Tibial nerve (tissue), 4 donors: ENCODE measurements at regions not wholly inside any gene's neighbourhood (a gene's known extent, or its start where the extent isn't known, plus 50 kb on each side); places are given as distances from the start of the nearest gene placed in this dataset.

Experiments
- DNase-seq, 2 donors: peaks; one replicate each; pipeline ENCODE4 v3.0.0-alpha.2; 2019; ENCODE audit warnings: low spot score in 2 of 2
- H3K27ac ChIP-seq, 4 donors: fragments of 200-600 bp; sonication (generic) in 3 of 4; one replicate each; pipeline ENCODE4 v1.5.1; 2017 to 2019; ENCODE audit warnings: mild to moderate bottlenecking in 1 of 4
- H3K27me3 ChIP-seq, 2 donors: fragments of 200-600 bp; sonication (generic) in 1 of 2; one replicate each; pipeline versions ENCODE4 v1.5.1 to v1.6.0; 2017 to 2019
- H3K36me3 ChIP-seq, 3 donors: fragments of 200-600 bp; sonication (generic); one replicate each; pipeline ENCODE4 v1.5.1; 2018 to 2019
- H3K4me1 ChIP-seq, 4 donors: fragments of 200-600 bp; sonication (generic) in 3 of 4; one replicate each; pipeline ENCODE4 v1.5.1; 2017 to 2019
- H3K4me3 ChIP-seq, 4 donors: fragments of 200-600 bp; sonication (generic) in 3 of 4; one replicate each; pipeline ENCODE4 v1.5.1; 2017 to 2019; ENCODE audit warnings: mild to moderate bottlenecking in 1 of 4, moderate library complexity in 1 of 4
- H3K9me3 ChIP-seq, 4 donors: fragments of 200-600 bp; sonication (generic) in 3 of 4; one replicate each; pipeline ENCODE4 v1.5.1; 2017 to 2019
- CTCF ChIP-seq, 5 experiments: fragments of 200-600 bp in 3 of 5; fragments of 450-650 bp in 2 of 5; sonication (generic) in 3 of 5; IDR thresholded peaks; one replicate each; pipeline ENCODE4 v1.5.1; 2016 to 2019; ENCODE audit warnings: antibody characterized with exemption in 5 of 5, mild to moderate bottlenecking in 3 of 5, moderate library complexity in 2 of 5
- EP300 ChIP-seq, 2 donors: sonication (generic); formaldehyde crosslinking; IDR thresholded peaks; one replicate each; pipeline ENCODE4 v1.6.1; 2017; ENCODE audit warnings: antibody characterized with exemption in 2 of 2, mild to moderate bottlenecking in 1 of 2
- POLR2A ChIP-seq, 2 donors: fragments of 450-650 bp; IDR thresholded peaks; one replicate each; pipeline ENCODE4 v1.6.1; 2017; ENCODE audit warnings: antibody characterized with exemption in 2 of 2, mild to moderate bottlenecking in 2 of 2, moderate library complexity in 2 of 2
- WGBS, 2 donors: methylation state at CpG; one replicate each; pipeline ENCODE4 v1.1.5; 2018; 5-methylcytosine and 5-hydroxymethylcytosine counted together

GRCh38 chr6:144870782-144871181 lies 585.6 kb downstream of the UTRN start:
- H3K27ac ChIP-seq, result no peak overlapping the region
- H3K9me3 ChIP-seq, result no peaks in the 10 kb centered on the region
- H3K4me3 ChIP-seq, result no peak overlapping the region
- 25 to 38% methylated on average over 2 of the region's 2 CpGs for WGBS, 2 donors
- no peak for DNase-seq
- peaks cover 0 to 11% (median 0%) of the 10 kb centered on the region in 4 donors for H3K4me1 ChIP-seq
- no peak for TF ChIP-seq CTCF (IDR thresholded peaks at IDR 0.05)
- TF ChIP-seq POLR2A (IDR thresholded peaks at IDR 0.05), result no peak
- no peak for TF ChIP-seq EP300 (IDR thresholded peaks at IDR 0.05)
- no peaks in the 10 kb centered on the region for H3K27me3 ChIP-seq
- H3K36me3 ChIP-seq, result no peaks in the 10 kb centered on the region

- TF ChIP-seq EP300 (IDR thresholded peaks at IDR 0.05), result no peak
- no peak for TF ChIP-seq CTCF (IDR thresholded peaks at IDR 0.05)
- TF ChIP-seq POLR2A (IDR thresholded peaks at IDR 0.05), result no peak
- Histone ChIP-seq H3K4me3 (no peak overlapping the region), H3K27me3 (no peaks in the 10 kb centered on the region), H3K9me3 (no peaks in the 10 kb centered on the region), H3K4me1 (no peaks in the 10 kb centered on the region), H3K36me3 (no peaks in the 10 kb centered on the region), H3K27ac (no peak overlapping the region)
- no peak for DNase-seq
- 56 to 67% methylated on average over 1 of the region's 1 CpG for WGBS, 2 donors
Measured at GRCh38 chr6:144873623-144874378, 588.7 kb downstream of the UTRN start.

GRCh38 chr6:144876689-144877088 lies 591.6 kb downstream of the UTRN start:
- WGBS, 2 donors, result 95% methylated on average over 2 of the region's 2 CpGs
- no peak for DNase-seq
- TF ChIP-seq EP300 (IDR thresholded peaks at IDR 0.05), result no peak
- TF ChIP-seq CTCF (IDR thresholded peaks at IDR 0.05), result no peak
- no peak for TF ChIP-seq POLR2A (IDR thresholded peaks at IDR 0.05)
- Histone ChIP-seq H3K27me3 (no peaks in the 10 kb centered on the region), H3K4me1 (no peaks in the 10 kb centered on the region), H3K4me3 (no peak overlapping the region), H3K9me3 (no peaks in the 10 kb centered on the region), H3K36me3 (no peaks in the 10 kb centered on the region), H3K27ac (no peak overlapping the region)

- H3K27me3 ChIP-seq, result no peaks in the 10 kb centered on the region
- no peaks in the 10 kb centered on the region for H3K36me3 ChIP-seq
- no peaks in the 10 kb centered on the region for H3K9me3 ChIP-seq
- TF ChIP-seq CTCF (IDR thresholded peaks at IDR 0.05) (no peak), EP300 (IDR thresholded peaks at IDR 0.05) (no peak), POLR2A (IDR thresholded peaks at IDR 0.05) (no peak)
- 52 to 64% methylated on average over 1 of the region's 1 CpG for WGBS, 2 donors
- H3K4me3 ChIP-seq, result no peak overlapping the region
- no peak overlapping the region for H3K27ac ChIP-seq
- H3K4me1 ChIP-seq, result no peaks in the 10 kb centered on the region
- DNase-seq, result no peak
Measured at GRCh38 chr6:144877118-144877517, 592.0 kb downstream of the UTRN start.

GRCh38 chr6:144878577-144878976 lies 593.4 kb downstream of the UTRN start:
- Histone ChIP-seq H3K27ac (no peak overlapping the region), H3K9me3 (no peaks in the 10 kb centered on the region), H3K27me3 (no peaks in the 10 kb centered on the region), H3K36me3 (no peaks in the 10 kb centered on the region), H3K4me3 (no peak overlapping the region), H3K4me1 (no peaks in the 10 kb centered on the region)
- no peak for DNase-seq
- TF ChIP-seq EP300 (IDR thresholded peaks at IDR 0.05) (no peak), POLR2A (IDR thresholded peaks at IDR 0.05) (no peak), CTCF (IDR thresholded peaks at IDR 0.05) (no peak)
- WGBS, 2 donors, result 81 to 89% methylated on average over 5 of the region's 5 CpGs
